Hepatocyte (in vitro differentiated cells): ENCODE measurements at regions not wholly inside any gene's neighbourhood (a gene's known extent, or its start where the extent isn't known, plus 50 kb on each side); places are given as distances from the start of the nearest gene placed in this dataset.

Experiments used
- DNase-seq: peaks from one replicate; pipeline ENCODE4 v3.0.0-alpha.2; 2016; ENCODE audit warnings: low spot score
- H2AFZ ChIP-seq: fragments of 200-600 bp; sonication (generic); 2 replicates; pipeline ENCODE4 v1.6.0; 2016; ENCODE audit warnings: antibody characterized with exemption, mild to moderate bottlenecking
- H3K27ac ChIP-seq: fragments of 200-600 bp; sonication (generic); 2 replicates; pipeline ENCODE4 v1.5.1; 2016; ENCODE audit warnings: mild to moderate bottlenecking
- H3K27me3 ChIP-seq: fragments of 200-600 bp; sonication (generic); 2 replicates; pipeline ENCODE4 v1.6.1; 2016
- H3K36me3 ChIP-seq: fragments of 200-600 bp; sonication (generic); replicated peaks from 2 replicates; pipeline ENCODE4 v1.5.1; 2016; ENCODE audit warnings: low read depth; ENCODE audit not compliant: insufficient read depth
- H3K4me1 ChIP-seq: fragments of 200-600 bp; sonication (generic); 2 replicates; pipeline ENCODE4 v1.5.1; 2016; ENCODE audit warnings: mild to moderate bottlenecking, moderate library complexity; ENCODE audit not compliant: insufficient read depth
- H3K4me2 ChIP-seq: fragments of 200-600 bp; sonication (generic); 2 replicates; pipeline ENCODE4 v1.6.0; 2016
- H3K4me3 ChIP-seq: fragments of 200-600 bp; sonication (generic); 2 replicates; pipeline ENCODE4 v1.5.1; 2016; ENCODE audit warnings: mild to moderate bottlenecking
- H3K79me2 ChIP-seq: fragments of 200-600 bp; sonication (generic); 2 replicates; pipeline ENCODE4 v1.6.0; 2017; ENCODE audit warnings: mild to moderate bottlenecking
- H3K9me2 ChIP-seq: fragments of 200-600 bp; sonication (generic); replicated peaks from 2 replicates; pipeline ENCODE4 v1.6.0; 2017; ENCODE audit warnings: mild to moderate bottlenecking; ENCODE audit not compliant: insufficient read depth
- H3K9me3 ChIP-seq: fragments of 200-600 bp; sonication (generic); 2 replicates; pipeline ENCODE4 v1.5.1; 2016; ENCODE audit warnings: low read depth, mild to moderate bottlenecking
- H4K20me1 ChIP-seq: fragments of 200-600 bp; sonication (generic); 2 replicates; pipeline ENCODE4 v1.6.0; 2016; ENCODE audit warnings: mild to moderate bottlenecking; ENCODE audit not compliant: insufficient read depth, poor library complexity, severe bottlenecking
- CTCF ChIP-seq: fragments of 200-600 bp; sonication (generic); IDR thresholded peaks from 2 replicates; pipeline ENCODE4 v1.5.1; 2016; ENCODE audit warnings: antibody characterized with exemption, mild to moderate bottlenecking; ENCODE audit not compliant: poor library complexity
- EZH2 ChIP-seq: fragments of 200-600 bp; sonication (generic); IDR thresholded peaks from 2 replicates; pipeline ENCODE4 v1.6.1; 2016; ENCODE audit warnings: antibody characterized with exemption, mild to moderate bottlenecking, borderline replicate concordance
- EZH2phosphoT487 ChIP-seq: fragments of 200-600 bp; sonication (generic); IDR thresholded peaks from one replicate; pipeline ENCODE4 v1.6.1; 2018; ENCODE audit warnings: antibody characterized with exemption, mild to moderate bottlenecking, low read depth, moderate library complexity; ENCODE audit not compliant: unreplicated experiment, severe bottlenecking
- WGBS: methylation state at CpG from one replicate; pipeline ENCODE4 v1.1.6; 2016; ENCODE audit warnings: low lambda C conversion rate; ENCODE audit errors: missing lambda C conversion rate; 5-methylcytosine and 5-hydroxymethylcytosine counted together

GRCh38 chr9:19965336-19965735 lies 176.5 kb upstream of the SLC24A2 start:
- Histone ChIP-seq H3K79me2 (no peaks in the 10 kb centered on the region), H2AFZ (no peak overlapping the region), H3K27me3 (no peaks in the 10 kb centered on the region), H4K20me1 (no peaks in the 10 kb centered on the region), H3K4me2 (no peak overlapping the region), H3K4me1 (peaks cover 7% of the 10 kb centered on the region), H3K36me3 (no peaks in the 10 kb centered on the region), H3K27ac (no peak overlapping the region), H3K9me2 (no peaks in the 10 kb centered on the region), H3K4me3 (no peak overlapping the region), H3K9me3 (no peaks in the 10 kb centered on the region)
- TF ChIP-seq EZH2 (no peak), CTCF (no peak), EZH2phosphoT487 (no peak)
- 86% methylated on average over 4 of the region's 4 CpGs for WGBS
- DNase-seq, result no peak

GRCh38 chr9:19947996-19948395 lies 159.2 kb upstream of the SLC24A2 start:
- 79% methylated on average over 1 of the region's 1 CpG for WGBS
- Histone ChIP-seq H3K4me1 (peaks cover 4% of the 10 kb centered on the region), H4K20me1 (no peaks in the 10 kb centered on the region), H3K27me3 (no peaks in the 10 kb centered on the region), H3K4me3 (no peak overlapping the region), H3K9me2 (no peaks in the 10 kb centered on the region), H3K4me2 (no peak overlapping the region), H3K79me2 (no peaks in the 10 kb centered on the region), H2AFZ (no peak overlapping the region), H3K9me3 (no peaks in the 10 kb centered on the region), H3K27ac (no peak overlapping the region), H3K36me3 (no peaks in the 10 kb centered on the region)
- no peak for DNase-seq
- no peak for TF ChIP-seq EZH2phosphoT487
- no peak for TF ChIP-seq EZH2
- TF ChIP-seq CTCF, result no peak

GRCh38 chr9:19946441-19947109 lies 157.7 kb upstream of the SLC24A2 start:
- 33% methylated on average over 4 of the region's 4 CpGs for WGBS
- DNase-seq, result peak; percentile 60

More at GRCh38 chr9:19946441-19947109, 157.7 kb upstream of the SLC24A2 start:
- H3K27me3 ChIP-seq, result no peaks in the 10 kb centered on the region
- no peaks in the 10 kb centered on the region for H3K9me2 ChIP-seq
- no peaks in the 10 kb centered on the region for H3K36me3 ChIP-seq
- H3K4me3 ChIP-seq, result no peak overlapping the region
- H3K9me3 ChIP-seq, result no peaks in the 10 kb centered on the region
- H4K20me1 ChIP-seq, result no peaks in the 10 kb centered on the region
- no peak for TF ChIP-seq EZH2phosphoT487
- peak; percentile 61 for TF ChIP-seq CTCF
- H2AFZ ChIP-seq, result no peak overlapping the region
- no peak overlapping the region for H3K4me2 ChIP-seq
- H3K27ac ChIP-seq, result no peak overlapping the region
- peaks cover 4% of the 10 kb centered on the region for H3K4me1 ChIP-seq
- no peaks in the 10 kb centered on the region for H3K79me2 ChIP-seq
